ENCODE measurements at regions not wholly inside any gene's neighbourhood (a gene's known extent, or its start where the extent isn't known, plus 50 kb on each side); places are given as distances from the start of the nearest gene placed in this dataset.

- TF ChIP-seq EP300 (IDR thresholded peaks at IDR 0.05; ENCODE audit: borderline replicate concordance) (no peak), TAF1 (IDR thresholded peaks at IDR 0.05; ENCODE audit: low read depth) (no peak), CEBPB (IDR thresholded peaks at IDR 0.05) (no peak), FOXM1 (IDR thresholded peaks at IDR 0.05; ENCODE audit: borderline replicate concordance, low read depth) (no peak), NFIC (IDR thresholded peaks at IDR 0.05) (no peak), REST (IDR thresholded peaks at IDR 0.05; ENCODE audit: low read depth) (no peak), TEAD4 (IDR thresholded peaks at IDR 0.05) (no peak), CREB1 (IDR thresholded peaks at IDR 0.05; ENCODE audit: low read depth) (no peak), ZBTB7A (IDR thresholded peaks at IDR 0.05; ENCODE audit: low read depth) (no peak)
- TF ChIP-seq, protein P1, sequence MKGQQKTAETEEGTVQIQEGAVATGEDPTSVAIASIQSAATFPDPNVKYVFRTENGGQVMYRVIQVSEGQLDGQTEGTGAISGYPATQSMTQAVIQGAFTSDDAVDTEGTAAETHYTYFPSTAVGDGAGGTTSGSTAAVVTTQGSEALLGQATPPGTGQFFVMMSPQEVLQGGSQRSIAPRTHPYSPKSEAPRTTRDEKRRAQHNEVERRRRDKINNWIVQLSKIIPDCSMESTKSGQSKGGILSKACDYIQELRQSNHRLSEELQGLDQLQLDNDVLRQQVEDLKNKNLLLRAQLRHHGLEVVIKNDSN (IDR thresholded peaks at IDR 0.05): no peak
- TF ChIP-seq, protein P2, sequence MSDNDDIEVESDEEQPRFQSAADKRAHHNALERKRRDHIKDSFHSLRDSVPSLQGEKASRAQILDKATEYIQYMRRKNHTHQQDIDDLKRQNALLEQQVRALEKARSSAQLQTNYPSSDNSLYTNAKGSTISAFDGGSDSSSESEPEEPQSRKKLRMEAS (IDR thresholded peaks at IDR 0.05): no peak
These were observed 219.6 kb upstream of the ZNF462 start for GRCh38 chr9:106643211-106643930.

- TF ChIP-seq EGR1 (IDR thresholded peaks at IDR 0.05) (no peak), CEBPB (IDR thresholded peaks at IDR 0.05) (no peak), CREB1 (IDR thresholded peaks at IDR 0.05; ENCODE audit: low read depth) (no peak), NFIC (IDR thresholded peaks at IDR 0.05) (no peak), FOXM1 (IDR thresholded peaks at IDR 0.05; ENCODE audit: borderline replicate concordance, low read depth) (no peak), TEAD4 (IDR thresholded peaks at IDR 0.05) (no peak), TAF1 (IDR thresholded peaks at IDR 0.05; ENCODE audit: low read depth) (no peak), REST (IDR thresholded peaks at IDR 0.05; ENCODE audit: low read depth) (no peak), YY1 (IDR thresholded peaks at IDR 0.05; ENCODE audit: low read depth) (no peak), TCF12 (IDR thresholded peaks at IDR 0.05; ENCODE audit: low read depth) (no peak)
- TF ChIP-seq, protein P1 (IDR thresholded peaks at IDR 0.05): no peak
- TF ChIP-seq, protein P2 (IDR thresholded peaks at IDR 0.05): no peak
These were observed 218.3 kb upstream of the ZNF462 start for GRCh38 chr9:106644661-106645060.

GRCh38 chr9:106648799-106649198, 214.2 kb upstream of the ZNF462 start:
- TF ChIP-seq TCF12 (IDR thresholded peaks at IDR 0.05; ENCODE audit: low read depth) (no peak), RAD21 (IDR thresholded peaks at IDR 0.05; ENCODE audit: low read depth) (no peak), REST (IDR thresholded peaks at IDR 0.05; ENCODE audit: low read depth) (no peak), ZBTB7A (IDR thresholded peaks at IDR 0.05; ENCODE audit: low read depth) (no peak), YY1 (IDR thresholded peaks at IDR 0.05; ENCODE audit: low read depth) (no peak)
- TF ChIP-seq, protein P1 (IDR thresholded peaks at IDR 0.05): no peak
- TF ChIP-seq, protein P2 (IDR thresholded peaks at IDR 0.05): no peak

DNA sequence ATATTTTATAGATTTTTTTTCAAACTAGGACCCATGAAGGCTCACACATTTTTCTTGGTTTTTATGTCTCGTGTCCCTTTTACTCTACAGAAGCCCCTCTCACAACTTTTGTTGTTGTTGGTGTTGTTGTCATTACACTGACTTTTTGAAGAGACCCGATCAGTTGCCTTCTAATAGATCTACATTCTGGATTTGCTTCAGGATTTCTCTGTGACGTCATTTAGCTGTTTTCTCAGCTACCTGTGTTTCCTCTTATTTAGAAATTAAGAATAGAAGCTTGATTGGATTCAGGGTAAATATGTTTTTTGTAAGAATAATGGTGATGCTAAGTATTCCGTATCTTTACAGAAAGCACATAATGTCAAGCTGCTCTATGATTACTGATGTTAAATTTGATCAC, 213.3 kb upstream of the ZNF462 start:
- no peak for TF ChIP-seq RAD21 (IDR thresholded peaks at IDR 0.05; ENCODE audit: low read depth)
- no peak for TF ChIP-seq CEBPB (IDR thresholded peaks at IDR 0.05)
- no peak for TF ChIP-seq EP300 (IDR thresholded peaks at IDR 0.05; ENCODE audit: borderline replicate concordance)
- TF ChIP-seq ZBTB7A (IDR thresholded peaks at IDR 0.05; ENCODE audit: low read depth): no peak
- TF ChIP-seq REST (IDR thresholded peaks at IDR 0.05; ENCODE audit: low read depth): no peak
- no peak for TF ChIP-seq NFIC (IDR thresholded peaks at IDR 0.05)
- TF ChIP-seq, protein P2 (IDR thresholded peaks at IDR 0.05): no peak
- TF ChIP-seq, protein P1 (IDR thresholded peaks at IDR 0.05): no peak
- TF ChIP-seq TAF1 (IDR thresholded peaks at IDR 0.05; ENCODE audit: low read depth): no peak
- TF ChIP-seq EGR1 (IDR thresholded peaks at IDR 0.05): no peak
